ENCODE measurements at regions not wholly inside any gene's neighbourhood (a gene's known extent, or its start where the extent isn't known, plus 50 kb on each side); places are given as distances from the start of the nearest gene placed in this dataset.

GRCh38 chr20:22821081-22821727 lies 213.9 kb upstream of the SSTR4 start:
- Mint-ChIP-seq H3K36me3 (no peaks in the 10 kb centered on the region), H3K9me3 (peaks cover 0 to 3% (median 0%) of the 10 kb centered on the region in 8 donors), H3K27me3 (peaks cover 0 to 1% of the 10 kb centered on the region in 2 donors), H3K4me1 (no peaks in the 10 kb centered on the region), H3K27ac (no peak overlapping the region), H3K4me3 (no peak overlapping the region)
- Histone ChIP-seq H3K9me3 (ENCODE audit: control insufficient read depth in 1 of 2, low read length in 2 of 2) (no peaks in the 10 kb centered on the region), H3K4me3 (ENCODE audit: low read length in 2 of 2) (no peak overlapping the region), H3K27me3 (ENCODE audit: insufficient read depth, low read length) (no peaks in the 10 kb centered on the region), H3K4me1 (ENCODE audit: insufficient read depth, low read length) (no peaks in the 10 kb centered on the region), H3K27ac (ENCODE audit: low read depth, low read length) (no peak overlapping the region), H3K36me3 (ENCODE audit: insufficient read depth, low read length) (no peaks in the 10 kb centered on the region)
- DNase-seq, result no peak
- ChIA-PET CTCF (ENCODE audit: partially characterized antibody) (interaction anchor here (0.7 to 1.6 kb wide), 2 partner anchors 11 to 30 kb away, joined by 3 read pairs; no protein-coding TSS in a partner anchor), POLR2A (ENCODE audit: partially characterized antibody) (no interaction called here)
- intact Hi-C loops (cut with micrococcal nuclease), result no loop called here

DNA sequence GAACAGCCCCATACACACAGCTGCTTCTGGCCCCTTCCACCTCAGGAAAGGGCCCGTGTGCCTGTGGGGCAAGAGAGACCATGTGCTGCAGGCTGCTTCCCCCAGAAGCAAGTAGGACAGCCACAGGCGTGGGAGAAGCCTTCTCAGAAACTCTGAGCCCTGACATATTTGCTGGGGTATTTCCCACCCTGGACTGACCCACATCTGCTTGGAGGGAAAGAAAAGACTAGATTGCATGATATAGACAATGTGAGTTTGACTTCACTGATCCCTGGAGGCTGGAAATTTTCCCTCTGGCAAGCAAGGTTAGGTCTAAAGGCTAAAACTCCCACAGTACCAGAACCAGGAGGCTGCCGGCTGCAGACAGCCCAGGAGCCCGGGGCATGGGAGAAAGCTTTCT lies 213.3 kb upstream of the SSTR4 start:
- Histone ChIP-seq H3K27ac (ENCODE audit: low read depth, low read length) (no peak overlapping the region), H3K9me3 (ENCODE audit: control insufficient read depth in 1 of 2, low read length in 2 of 2) (no peaks in the 10 kb centered on the region), H3K4me1 (ENCODE audit: insufficient read depth, low read length) (no peaks in the 10 kb centered on the region), H3K36me3 (ENCODE audit: insufficient read depth, low read length) (no peaks in the 10 kb centered on the region), H3K27me3 (ENCODE audit: insufficient read depth, low read length) (no peaks in the 10 kb centered on the region), H3K4me3 (ENCODE audit: low read length in 2 of 2) (no peak overlapping the region)
- Mint-ChIP-seq H3K27ac (no peak overlapping the region), H3K4me1 (no peaks in the 10 kb centered on the region), H3K4me3 (no peak overlapping the region), H3K9me3 (peaks cover 0 to 3% (median 0%) of the 10 kb centered on the region in 8 donors), H3K36me3 (no peaks in the 10 kb centered on the region), H3K27me3 (peaks cover 0 to 1% of the 10 kb centered on the region in 2 donors)
- no peak for DNase-seq
- intact Hi-C loops (cut with micrococcal nuclease), result no loop called here
- ChIA-PET POLR2A (ENCODE audit: partially characterized antibody) (no interaction called here), CTCF (ENCODE audit: partially characterized antibody) (interaction anchor here (1.6 kb wide), 1 partner anchor 30 kb away, joined by 3 read pairs; no protein-coding TSS in a partner anchor)

- Histone ChIP-seq H3K4me3 (ENCODE audit: low read length in 2 of 2) (no peak overlapping the region), H3K27me3 (ENCODE audit: insufficient read depth, low read length) (no peaks in the 10 kb centered on the region), H3K36me3 (ENCODE audit: insufficient read depth, low read length) (no peaks in the 10 kb centered on the region), H3K4me1 (ENCODE audit: insufficient read depth, low read length) (no peaks in the 10 kb centered on the region), H3K27ac (ENCODE audit: low read depth, low read length) (no peak overlapping the region), H3K9me3 (ENCODE audit: control insufficient read depth in 1 of 2, low read length in 2 of 2) (no peaks in the 10 kb centered on the region)
- H3K27me3 Mint-ChIP-seq, result peaks cover 0 to 1% of the 10 kb centered on the region in 2 donors
- DNase-seq, result no peak
- ChIA-PET CTCF (ENCODE audit: partially characterized antibody) (no interaction called here), POLR2A (ENCODE audit: partially characterized antibody) (no interaction called here)
- H3K9me3 Mint-ChIP-seq, result peaks cover 0 to 3% (median 0%) of the 10 kb centered on the region in 8 donors
- H3K4me3 Mint-ChIP-seq, result no peak overlapping the region
- H3K27ac Mint-ChIP-seq, result no peak overlapping the region
- no peaks in the 10 kb centered on the region for H3K4me1 Mint-ChIP-seq
- H3K36me3 Mint-ChIP-seq, result no peaks in the 10 kb centered on the region
- intact Hi-C loops (cut with micrococcal nuclease), result no loop called here
These were observed 212.0 kb upstream of the SSTR4 start for GRCh38 chr20:22823119-22823518.

DNA sequence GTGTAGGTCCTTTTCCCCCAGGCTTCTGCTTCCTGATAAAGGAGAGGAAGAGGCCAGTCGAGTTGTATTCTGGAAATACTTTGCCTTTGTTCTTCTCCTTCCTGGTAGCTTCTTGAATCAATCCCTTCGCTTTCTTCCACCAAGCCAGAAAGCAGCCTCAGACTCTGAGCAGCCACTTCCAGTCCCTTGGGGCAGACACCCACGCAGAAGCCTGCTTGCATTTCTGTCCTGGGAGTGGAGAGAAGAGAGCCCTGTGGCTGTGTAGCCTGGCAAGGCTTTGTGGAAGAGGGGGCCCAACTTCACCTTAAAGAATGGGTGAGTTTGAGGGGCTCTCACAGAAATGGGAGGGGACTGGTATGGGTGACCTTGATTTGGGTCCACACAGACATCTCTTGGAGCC lies 211.0 kb upstream of the SSTR4 start:
- Mint-ChIP-seq H3K36me3 (no peaks in the 10 kb centered on the region), H3K27me3 (peaks cover 0 to 1% of the 10 kb centered on the region in 2 donors), H3K4me3 (no peak overlapping the region), H3K27ac (no peak overlapping the region), H3K4me1 (no peaks in the 10 kb centered on the region), H3K9me3 (peaks cover 0 to 3% (median 0%) of the 10 kb centered on the region in 8 donors)
- no peaks in the 10 kb centered on the region for H3K4me1 ChIP-seq (ENCODE audit: insufficient read depth, low read length)
- DNase-seq, result no peak
- no peak overlapping the region for H3K27ac ChIP-seq (ENCODE audit: low read depth, low read length)
- H3K27me3 ChIP-seq (ENCODE audit: insufficient read depth, low read length), result no peaks in the 10 kb centered on the region
- no peak overlapping the region for H3K4me3 ChIP-seq (ENCODE audit: low read length in 2 of 2)
- H3K36me3 ChIP-seq (ENCODE audit: insufficient read depth, low read length), result no peaks in the 10 kb centered on the region
- CTCF ChIA-PET (ENCODE audit: partially characterized antibody), result no interaction called here
- intact Hi-C loops (cut with micrococcal nuclease), result no loop called here
- no peaks in the 10 kb centered on the region for H3K9me3 ChIP-seq (ENCODE audit: control insufficient read depth in 1 of 2, low read length in 2 of 2)
- POLR2A ChIA-PET (ENCODE audit: partially characterized antibody), result no interaction called here

DNA sequence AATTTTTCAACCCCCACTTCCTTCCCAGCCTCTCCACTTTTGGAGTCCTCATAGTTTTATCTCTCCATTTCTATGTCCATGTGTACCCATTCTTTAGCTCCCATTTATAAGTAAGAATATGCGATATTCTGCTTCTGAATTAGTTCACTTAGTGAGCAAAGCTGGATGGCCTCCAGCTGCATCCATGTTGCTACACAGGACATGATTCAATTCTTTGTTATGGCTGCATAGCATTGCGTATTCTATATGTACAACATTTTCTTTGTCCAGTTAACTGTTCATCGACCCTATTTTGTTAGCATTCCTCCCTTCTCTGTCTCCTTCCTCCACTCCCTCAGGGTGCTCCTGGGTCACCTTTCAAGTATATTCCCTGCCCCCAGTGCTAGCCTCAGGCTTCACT lies 210.0 kb upstream of the SSTR4 start:
- H3K36me3 ChIP-seq (ENCODE audit: insufficient read depth, low read length), result no peaks in the 10 kb centered on the region
- no peak overlapping the region for H3K27ac ChIP-seq (ENCODE audit: low read depth, low read length)
- Mint-ChIP-seq H3K36me3 (no peaks in the 10 kb centered on the region), H3K27me3 (peaks cover 0 to 1% of the 10 kb centered on the region in 2 donors), H3K27ac (no peak overlapping the region), H3K9me3 (peaks cover 0 to 3% (median 0%) of the 10 kb centered on the region in 8 donors), H3K4me3 (no peak overlapping the region), H3K4me1 (no peaks in the 10 kb centered on the region)
- H3K27me3 ChIP-seq (ENCODE audit: insufficient read depth, low read length), result no peaks in the 10 kb centered on the region
- H3K4me3 ChIP-seq (ENCODE audit: low read length in 2 of 2), result no peak overlapping the region
- H3K9me3 ChIP-seq (ENCODE audit: control insufficient read depth in 1 of 2, low read length in 2 of 2), result no peaks in the 10 kb centered on the region
- intact Hi-C loops (cut with micrococcal nuclease), result no loop called here
- no peaks in the 10 kb centered on the region for H3K4me1 ChIP-seq (ENCODE audit: insufficient read depth, low read length)
- no peak for DNase-seq
- ChIA-PET CTCF (ENCODE audit: partially characterized antibody) (no interaction called here), POLR2A (ENCODE audit: partially characterized antibody) (no interaction called here)

DNA sequence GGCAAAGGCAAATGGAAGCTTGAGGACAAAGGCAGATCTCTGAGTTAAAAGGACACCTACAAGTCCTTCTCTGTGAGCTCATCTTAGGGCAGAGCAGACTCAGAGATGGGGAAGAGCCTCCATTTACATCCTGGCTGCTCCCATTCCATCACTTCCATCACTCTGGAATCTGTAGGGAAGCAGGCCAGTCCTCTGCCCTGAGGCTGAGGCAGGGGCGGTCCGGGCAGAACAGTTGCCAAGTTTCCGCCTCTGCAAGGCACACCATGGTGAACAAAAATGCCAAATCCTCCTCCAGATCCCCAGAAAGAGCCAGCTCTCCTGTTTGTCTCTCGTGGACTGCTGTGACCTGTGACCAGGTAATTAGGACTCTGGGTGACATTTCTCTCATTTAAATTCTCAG lies 209.6 kb upstream of the SSTR4 start:
- POLR2A ChIA-PET (ENCODE audit: partially characterized antibody), result no interaction called here

GRCh38 chr20:22826306-22827230 lies 208.5 kb upstream of the SSTR4 start:
- CTCF ChIA-PET (ENCODE audit: partially characterized antibody), result no interaction called here
- Mint-ChIP-seq H3K4me1 (no peaks in the 10 kb centered on the region), H3K27me3 (peaks cover 0 to 1% of the 10 kb centered on the region in 2 donors), H3K27ac (no peak overlapping the region), H3K36me3 (no peaks in the 10 kb centered on the region), H3K9me3 (peaks cover 0 to 7% (median 1%) of the 10 kb centered on the region in 8 donors), H3K4me3 (no peak overlapping the region)
- no peak for DNase-seq
- no peaks in the 10 kb centered on the region for H3K9me3 ChIP-seq (ENCODE audit: control insufficient read depth in 1 of 2, low read length in 2 of 2)
- H3K4me3 ChIP-seq (ENCODE audit: low read length in 2 of 2), result no peak overlapping the region
- H3K27ac ChIP-seq (ENCODE audit: low read depth, low read length), result no peak overlapping the region
- intact Hi-C loops (cut with micrococcal nuclease), result no loop called here
- POLR2A ChIA-PET (ENCODE audit: partially characterized antibody), result no interaction called here
- no peaks in the 10 kb centered on the region for H3K36me3 ChIP-seq (ENCODE audit: insufficient read depth, low read length)
- H3K27me3 ChIP-seq (ENCODE audit: insufficient read depth, low read length), result no peaks in the 10 kb centered on the region
- no peaks in the 10 kb centered on the region for H3K4me1 ChIP-seq (ENCODE audit: insufficient read depth, low read length)

More for the DNA sequence above, 209.6 kb upstream of the SSTR4 start:
- Mint-ChIP-seq H3K4me1 (no peaks in the 10 kb centered on the region), H3K36me3 (no peaks in the 10 kb centered on the region), H3K27me3 (peaks cover 0 to 1% of the 10 kb centered on the region in 2 donors), H3K4me3 (no peak overlapping the region), H3K27ac (no peak overlapping the region), H3K9me3 (peaks cover 0 to 3% (median 0%) of the 10 kb centered on the region in 8 donors)
- intact Hi-C loops (cut with micrococcal nuclease), result no loop called here
- DNase-seq, result no peak
- Histone ChIP-seq H3K4me3 (ENCODE audit: low read length in 2 of 2) (no peak overlapping the region), H3K9me3 (ENCODE audit: control insufficient read depth in 1 of 2, low read length in 2 of 2) (no peaks in the 10 kb centered on the region), H3K27ac (ENCODE audit: low read depth, low read length) (no peak overlapping the region), H3K27me3 (ENCODE audit: insufficient read depth, low read length) (no peaks in the 10 kb centered on the region), H3K36me3 (ENCODE audit: insufficient read depth, low read length) (no peaks in the 10 kb centered on the region), H3K4me1 (ENCODE audit: insufficient read depth, low read length) (no peaks in the 10 kb centered on the region)
- CTCF ChIA-PET (ENCODE audit: partially characterized antibody), result no interaction called here
